NCI-H146 treated with DMSO at 0.1 percent for 48 hours (cell line): ENCODE measurements at regions not wholly inside any gene's neighbourhood (a gene's known extent, or its start where the extent isn't known, plus 50 kb on each side); places are given as distances from the start of the nearest gene placed in this dataset.

ENCODE experiments used
- DNase-seq: peaks from one replicate; lab custom pipeline; 2025; ENCODE audit not compliant: unreplicated experiment; lab: John Stamatoyannopoulos, UW

- DNase-seq = peak; percentile 49
Measured at GRCh38 chr6:163720005-163720404, 305.5 kb downstream of the QKI start.

GRCh38 chr6:163719028-163719742, 304.7 kb downstream of the QKI start:
- no peak for DNase-seq

GRCh38 chr6:163718537-163718936, 304.0 kb downstream of the QKI start:
- DNase-seq = no peak

DNA sequence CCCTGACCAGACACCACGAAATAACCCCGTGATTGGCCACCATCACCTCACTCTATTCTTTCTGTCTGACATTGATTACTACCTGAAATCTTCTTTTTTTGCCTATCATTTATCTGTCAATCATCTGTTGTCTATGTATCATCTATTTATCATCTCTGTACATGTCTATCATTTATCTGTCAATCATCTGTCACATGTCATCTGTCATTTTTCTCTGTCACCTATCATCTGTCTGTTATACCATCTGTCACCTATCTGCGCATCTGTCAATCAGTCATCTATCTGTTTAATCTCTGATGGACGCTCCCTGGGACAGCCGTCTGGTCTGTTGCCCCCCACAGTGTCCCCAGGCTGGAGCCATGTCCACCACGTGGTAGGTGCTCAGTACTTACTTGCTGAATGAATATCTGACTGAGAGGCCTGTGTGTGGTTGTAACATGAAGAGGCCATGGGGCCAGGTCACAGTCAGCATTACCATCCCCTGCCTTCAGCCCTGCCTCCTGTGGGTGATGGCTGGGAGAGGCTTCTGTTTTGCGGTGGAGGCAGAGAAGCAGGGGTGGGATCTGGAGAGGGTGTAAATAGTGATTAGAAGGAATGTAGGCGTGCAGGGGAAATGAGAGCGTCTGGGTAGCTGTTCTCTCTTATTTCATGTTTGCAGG, 302.7 kb downstream of the QKI start:
- DNase-seq = no peak

DNA sequence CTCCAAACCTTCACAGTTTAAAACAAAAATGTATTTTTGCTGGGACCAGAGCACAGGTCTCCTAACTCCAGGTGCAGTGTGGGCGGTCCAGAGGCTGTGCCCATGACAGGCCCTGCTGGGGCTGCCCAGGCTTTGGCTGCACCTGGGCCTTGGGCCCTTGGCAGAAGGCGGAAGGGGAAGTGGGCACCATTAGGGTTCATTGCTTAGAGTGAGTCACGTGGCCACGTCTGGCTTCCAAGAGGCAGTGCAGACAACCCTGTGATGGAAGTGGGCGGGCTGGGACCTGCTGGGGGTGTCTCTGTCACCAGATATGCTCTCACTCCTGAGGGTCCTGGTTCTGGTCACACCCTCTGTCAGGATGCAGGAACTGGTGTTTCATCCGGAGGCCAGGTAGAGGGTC, 302.2 kb downstream of the QKI start:
- no peak for DNase-seq

- DNase-seq = no peak
Measured at GRCh38 chr6:163715846-163716245, 301.3 kb downstream of the QKI start.

DNA sequence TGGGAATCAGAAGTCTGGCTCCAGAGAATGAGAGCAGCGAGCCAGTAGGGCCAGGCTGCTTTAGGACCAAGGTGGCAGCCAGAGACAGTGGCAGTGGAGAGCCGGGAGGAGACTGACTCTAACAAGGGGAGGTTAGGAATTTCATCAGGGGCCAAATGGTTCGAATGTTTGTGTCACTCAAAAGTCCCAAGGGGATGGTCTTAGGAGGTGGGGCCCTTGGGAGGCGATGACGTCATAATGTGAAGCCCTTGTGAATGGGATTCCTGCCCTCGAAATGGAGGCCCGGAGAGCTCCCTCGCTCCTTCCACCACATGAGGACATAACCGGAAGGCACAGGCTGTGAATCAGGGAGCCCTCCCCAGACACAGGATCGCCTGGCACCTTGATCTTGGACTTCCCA, 299.7 kb downstream of the QKI start:
- no peak for DNase-seq

- no peak for DNase-seq
Measured at GRCh38 chr6:163712981-163713380, 298.5 kb downstream of the QKI start.

- DNase-seq = no peak
Measured at GRCh38 chr6:163712566-163712961, 298.0 kb downstream of the QKI start.

DNA sequence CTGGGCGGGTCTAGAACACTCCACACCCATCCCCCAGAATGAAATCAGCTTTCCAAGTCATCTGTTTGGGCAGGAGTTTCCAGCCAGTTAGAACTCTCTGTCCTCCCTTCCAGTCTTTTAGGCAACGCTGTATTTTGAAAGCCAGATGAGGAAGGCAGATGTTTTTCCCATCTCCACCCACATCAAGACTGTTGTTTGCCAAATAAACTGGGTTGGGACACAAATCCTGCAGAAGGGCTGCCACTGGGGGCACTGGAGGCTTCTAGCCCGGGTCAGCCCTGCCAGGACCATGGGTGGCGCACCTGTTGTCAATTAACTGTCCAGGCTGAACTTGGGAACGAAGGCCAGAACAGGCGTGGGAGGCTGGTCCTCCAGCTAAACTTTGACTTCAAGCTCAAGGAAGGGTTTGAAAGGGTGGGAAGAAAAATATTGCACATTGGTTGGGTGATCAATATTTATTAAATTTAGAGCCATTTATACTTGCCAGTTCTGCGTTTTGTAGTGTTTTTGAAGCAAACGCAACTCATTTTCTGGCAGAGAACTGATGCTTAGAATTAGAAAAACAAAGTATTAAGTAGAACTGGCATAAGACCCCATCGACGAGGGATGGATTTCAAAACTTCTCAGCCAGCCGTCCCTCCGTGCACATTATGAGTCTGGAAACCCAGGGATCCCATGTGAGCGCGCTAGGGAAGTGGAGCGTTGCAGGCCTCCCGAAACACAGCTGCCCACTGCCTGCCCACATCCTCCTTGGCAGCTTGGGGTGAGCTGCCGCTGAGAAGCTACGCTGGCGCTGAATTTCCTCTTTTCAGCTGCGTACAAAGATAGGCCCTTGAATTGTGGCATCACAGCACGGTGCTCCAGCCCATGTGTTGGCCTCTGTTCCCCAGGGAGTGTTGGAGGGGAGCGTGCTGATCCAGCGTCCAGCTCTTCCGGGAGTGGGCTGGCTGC, 297.4 kb downstream of the QKI start:
- no peak for DNase-seq

GRCh38 chr6:163710532-163711470, 296.3 kb downstream of the QKI start:
- no peak for DNase-seq

GRCh38 chr6:163709693-163710092, 295.2 kb downstream of the QKI start:
- DNase-seq = no peak

GRCh38 chr6:163709255-163709654, 294.7 kb downstream of the QKI start:
- DNase-seq = no peak

DNA sequence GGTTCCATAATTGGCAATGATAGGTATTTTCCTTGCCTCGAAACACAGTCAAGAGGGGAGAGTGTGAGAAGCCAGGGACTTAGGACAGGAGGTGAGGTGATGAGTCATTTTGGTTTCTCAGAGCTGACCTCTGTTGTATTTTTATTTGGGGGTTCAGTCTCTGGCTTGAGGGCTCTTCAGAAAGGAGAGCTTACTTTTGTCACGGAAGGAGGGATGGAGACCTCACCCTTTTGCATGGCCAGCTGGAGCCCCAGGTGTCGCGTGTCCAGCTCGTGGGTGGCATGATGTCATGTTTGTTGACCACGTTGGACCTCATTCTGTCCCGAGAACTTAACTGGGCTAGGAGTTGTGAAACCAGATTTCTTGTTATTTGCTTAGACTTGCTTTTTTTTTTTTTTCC, 293.9 kb downstream of the QKI start:
- DNase-seq = no peak

- no peak for DNase-seq
Measured at GRCh38 chr6:163707387-163708355, 293.2 kb downstream of the QKI start.

DNA sequence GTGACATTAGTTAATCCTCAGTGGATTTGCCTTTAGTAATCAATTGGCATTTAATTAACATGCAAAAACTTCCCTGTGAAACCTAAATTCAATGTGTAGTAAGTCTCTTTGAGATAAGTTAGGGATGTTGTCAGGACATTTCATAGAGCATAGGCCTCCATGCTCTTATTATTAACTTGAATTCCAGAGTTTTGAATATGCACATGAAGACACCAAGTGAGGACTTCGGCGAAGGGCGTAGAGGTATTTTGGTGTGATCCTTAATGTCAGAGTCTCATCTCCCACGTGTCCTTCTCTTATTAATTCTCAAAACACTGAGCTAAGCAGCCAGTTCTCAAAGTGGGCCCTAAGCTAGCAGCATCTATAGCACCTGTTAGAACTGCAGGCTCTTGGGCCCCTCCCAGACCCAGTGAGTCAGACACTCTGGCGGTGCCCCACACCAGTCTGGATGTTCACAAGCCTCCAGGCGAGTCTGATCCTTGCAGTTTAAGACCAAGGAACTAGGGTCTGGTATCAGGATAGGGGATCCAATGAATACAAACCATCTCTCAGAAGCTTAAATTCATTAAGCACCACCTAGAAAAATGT, 292.1 kb downstream of the QKI start:
- DNase-seq = no peak

DNA sequence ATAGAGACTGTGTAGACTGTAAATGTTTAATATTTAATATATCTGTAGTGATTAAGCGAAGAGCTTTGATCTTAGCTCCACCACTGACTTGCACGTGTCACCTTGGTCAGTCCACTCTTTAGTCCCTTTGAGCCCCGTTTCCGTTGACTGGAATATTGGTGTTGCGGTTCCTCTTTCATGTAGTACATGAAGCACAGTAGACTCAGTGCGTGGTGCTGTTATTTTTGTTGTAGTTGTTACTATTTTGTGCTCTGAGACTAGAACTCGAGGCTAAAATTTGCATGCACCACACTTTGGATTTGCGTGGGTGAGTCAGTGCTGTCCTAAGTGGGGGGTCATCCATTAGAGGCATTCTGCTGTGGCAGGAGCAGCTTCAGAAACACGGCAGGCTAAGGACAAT, 291.4 kb downstream of the QKI start:
- DNase-seq = no peak

DNA sequence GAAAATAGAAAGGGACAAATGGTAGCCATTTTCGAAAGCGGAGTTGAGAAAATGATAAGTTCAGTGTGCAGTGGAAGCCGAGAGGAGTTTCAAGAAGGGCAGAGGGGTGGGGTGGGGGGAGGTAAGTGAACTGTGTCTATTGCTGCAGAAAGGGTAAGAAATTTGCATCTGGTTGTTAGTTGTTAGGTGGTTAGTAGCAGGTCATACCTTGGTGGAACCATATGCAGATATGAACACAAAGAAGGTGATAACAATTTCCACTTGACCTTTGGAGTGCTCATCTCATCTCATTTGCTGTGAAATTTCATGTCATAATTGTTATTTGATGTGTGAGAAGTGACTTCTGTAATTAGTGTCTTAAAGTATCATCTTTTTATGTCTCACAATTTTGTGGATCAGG, 288.2 kb downstream of the QKI start:
- DNase-seq = no peak

DNA sequence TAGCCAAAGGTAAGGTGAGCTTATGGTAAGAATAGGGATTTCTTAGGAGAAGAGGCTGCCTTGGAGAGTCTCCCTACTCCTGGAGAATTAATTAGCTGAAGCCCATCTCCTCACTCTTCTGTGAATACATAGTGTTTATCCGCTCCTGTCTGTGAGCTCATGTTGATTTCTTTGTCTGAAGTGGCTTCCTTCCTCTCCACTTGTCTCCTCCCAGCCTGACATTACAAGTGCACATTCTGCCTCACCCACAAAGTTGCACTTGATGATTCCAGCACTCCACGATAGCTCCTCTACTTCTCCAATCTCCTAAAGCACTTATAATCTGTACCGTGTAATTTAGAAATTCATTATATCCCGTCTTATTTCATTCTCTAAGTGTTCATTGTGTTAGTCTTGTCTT, 287.2 kb downstream of the QKI start:
- DNase-seq = no peak
